ENCODE measurements at regions not wholly inside any gene's neighbourhood (a gene's known extent, or its start where the extent isn't known, plus 50 kb on each side); places are given as distances from the start of the nearest gene placed in this dataset.

DNA sequence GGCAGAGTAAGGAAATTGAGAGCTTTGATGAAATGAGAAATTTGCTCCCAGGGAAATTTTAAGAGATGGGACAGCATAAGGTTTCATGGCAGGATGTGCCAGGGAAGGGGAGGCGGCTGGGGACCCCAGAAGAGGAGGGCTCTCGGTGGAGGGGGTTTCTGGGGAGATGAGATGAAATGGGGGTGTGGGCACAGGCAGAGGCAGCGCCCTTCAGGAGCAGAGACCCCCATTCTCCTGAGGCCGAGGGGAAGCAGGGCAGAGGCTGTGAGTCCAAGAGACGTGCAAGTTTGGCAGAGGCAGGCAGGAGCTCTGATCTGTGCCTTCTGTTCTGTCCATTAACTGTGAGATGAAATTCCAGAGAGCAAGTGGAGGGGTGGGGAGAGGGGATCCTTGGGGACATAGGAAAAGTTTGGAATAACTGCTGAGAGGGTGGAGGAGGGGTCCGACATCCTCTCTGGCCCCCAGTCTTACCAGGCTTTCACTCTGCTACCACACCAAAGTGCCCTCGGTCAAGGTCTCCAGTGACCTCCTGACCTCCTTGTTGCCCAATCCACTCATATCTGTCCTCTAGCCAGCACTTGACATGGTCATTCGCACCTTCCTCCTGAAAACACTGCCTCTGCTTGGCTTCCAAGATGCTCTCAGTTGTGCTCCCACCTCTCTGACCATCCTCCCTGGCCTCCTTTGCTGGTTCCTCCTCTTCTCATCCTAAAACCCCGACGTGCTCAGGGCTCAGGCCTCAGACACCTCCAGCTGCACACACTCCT lies 108.1 kb upstream of the MVB12B start:
- no peak for DNase-seq

DNA sequence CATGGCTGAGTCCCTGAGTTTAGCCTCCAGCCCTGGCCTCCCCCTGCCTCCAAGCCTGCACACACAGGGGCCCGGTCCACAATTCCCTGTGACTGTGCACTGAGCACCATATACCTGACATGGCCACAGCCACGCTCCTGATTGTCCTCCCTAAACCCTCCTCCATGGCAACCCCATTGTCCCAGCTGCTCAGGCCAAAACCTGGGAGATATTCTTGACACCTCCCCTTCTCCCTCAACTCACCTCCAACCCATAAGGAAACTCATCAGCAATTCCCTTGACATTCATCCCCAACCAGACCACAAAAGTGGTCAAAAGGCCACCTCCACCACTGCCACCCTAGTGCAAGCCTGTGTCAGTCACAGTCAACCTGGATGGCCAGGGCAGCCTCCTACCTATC lies 107.5 kb upstream of the MVB12B start:
- no peak for DNase-seq

DNA sequence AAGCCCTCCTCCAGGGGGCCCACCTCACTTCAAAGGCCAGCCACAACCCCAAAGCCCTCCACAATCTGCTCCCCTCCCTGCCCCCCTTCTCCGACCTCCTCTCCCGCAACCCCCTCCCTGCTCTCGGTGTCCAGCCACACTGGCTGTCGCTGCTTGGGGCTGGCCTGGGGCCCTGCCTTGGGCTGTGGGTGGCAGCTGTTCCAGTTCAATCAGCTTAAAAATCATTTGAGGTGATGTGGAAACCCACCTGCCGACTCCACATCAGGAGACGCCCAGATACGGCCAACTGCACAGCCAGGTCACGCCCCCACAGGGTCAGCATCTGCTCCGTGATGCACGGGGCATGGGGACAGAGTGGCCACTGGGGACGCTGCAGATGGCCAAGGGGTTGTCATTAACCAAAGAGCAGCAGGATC lies 107.0 kb upstream of the MVB12B start:
- DNase-seq, result no peak

GRCh38 chr9:126221480-126221879 lies 105.1 kb upstream of the MVB12B start:
- no peak for DNase-seq

DNA sequence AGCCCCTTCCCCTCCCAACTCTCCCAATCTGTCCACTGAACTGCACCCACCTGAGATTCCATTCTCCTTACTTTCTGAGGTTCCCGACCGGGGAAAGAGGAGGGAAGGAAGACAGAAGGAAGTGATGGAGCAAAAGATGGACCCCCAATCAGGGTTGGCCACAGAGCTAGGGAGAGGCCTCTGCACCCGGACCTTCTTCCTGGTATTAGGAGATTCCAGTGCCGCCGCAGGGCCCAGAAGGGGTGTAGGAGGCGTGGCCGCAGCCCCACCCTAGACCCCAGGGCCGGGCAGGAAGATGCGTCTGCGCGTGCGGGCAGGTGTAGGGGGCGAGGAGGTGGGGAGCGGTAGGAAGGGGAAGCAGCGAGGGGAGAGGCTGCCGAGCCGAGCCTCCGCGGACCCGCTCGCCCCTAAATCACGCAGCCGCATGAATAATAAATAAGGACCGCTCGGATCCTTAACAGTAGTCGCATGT lies 104.2 kb upstream of the MVB12B start:
- DNase-seq, result no peak

DNA sequence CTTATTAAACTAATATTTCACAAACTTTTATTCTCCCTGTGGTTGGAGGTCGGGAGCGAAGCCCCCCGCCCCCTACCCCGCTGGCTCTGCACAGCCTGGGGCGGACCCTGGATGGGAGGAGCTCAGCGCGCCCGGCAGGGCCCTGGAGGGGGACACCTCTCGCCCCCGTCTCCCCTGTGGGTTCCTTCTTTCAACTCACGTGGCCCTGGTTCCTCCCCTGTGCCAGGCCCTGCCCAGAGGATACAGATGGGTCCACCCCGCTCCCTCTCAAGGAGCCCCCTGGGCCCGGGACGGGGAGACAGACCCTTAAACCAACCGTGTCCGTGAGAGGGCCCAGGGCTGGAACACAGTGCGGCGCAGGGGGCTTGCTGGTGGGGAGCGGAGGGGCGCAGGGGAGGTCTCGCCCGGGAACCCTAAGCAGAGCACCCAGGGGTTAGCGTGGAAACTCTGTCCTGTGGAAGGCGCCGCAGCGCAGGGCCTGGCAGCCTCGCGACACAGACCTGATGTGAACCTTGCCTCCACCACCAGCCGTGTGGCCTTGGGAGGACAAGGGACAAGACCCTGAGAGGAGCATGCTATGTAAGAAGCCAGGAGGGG lies 103.7 kb upstream of the MVB12B start:
- no peak for DNase-seq

GRCh38 chr9:126223798-126224531 lies 102.7 kb upstream of the MVB12B start:
- DNase-seq, result no peak

GRCh38 chr9:126225611-126226609 lies 100.7 kb upstream of the MVB12B start:
- no peak for DNase-seq

DNA sequence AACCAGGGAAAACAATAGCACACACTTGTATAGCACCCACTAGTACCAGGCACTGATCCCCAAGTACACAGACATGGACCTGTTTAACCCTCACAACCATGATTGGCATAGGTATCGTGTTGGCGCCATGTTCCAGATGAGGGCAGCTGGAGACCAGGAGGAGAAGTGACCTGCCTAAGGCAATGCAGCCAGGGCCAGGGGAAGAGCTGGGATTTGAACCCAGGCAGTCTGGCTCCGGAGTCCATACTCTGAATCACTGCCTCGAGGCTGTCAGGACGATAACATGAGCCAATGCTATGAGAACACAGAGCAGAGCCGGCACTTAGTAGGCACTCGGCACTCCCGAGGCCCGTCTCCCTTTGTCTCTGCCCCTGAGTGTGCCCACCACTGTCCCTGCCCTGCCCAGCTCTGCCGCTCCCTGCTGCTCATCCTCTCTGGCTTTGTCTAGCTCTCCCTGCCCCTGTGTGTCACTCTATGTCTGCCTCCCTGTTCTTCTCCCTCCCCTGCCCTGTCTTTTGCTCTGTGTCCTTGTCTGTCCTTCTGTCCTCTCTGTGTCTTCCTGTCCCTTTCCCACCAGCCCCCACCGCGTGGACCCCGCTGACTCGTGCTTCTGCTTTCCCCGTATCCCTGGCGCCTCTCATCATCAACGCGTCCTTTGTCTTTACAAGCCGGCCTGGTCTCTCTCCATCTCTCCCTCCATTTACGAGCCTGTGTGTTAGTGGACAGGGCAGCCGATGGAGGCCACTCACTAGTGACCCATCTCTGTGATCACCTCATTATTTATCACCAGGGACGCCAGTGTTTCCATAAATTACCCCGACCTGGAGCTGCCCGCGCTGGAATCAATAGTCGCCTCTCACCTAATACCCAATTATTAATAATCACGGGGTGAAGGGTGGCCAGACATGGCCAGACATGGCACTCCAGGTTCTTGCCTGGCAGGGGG lies 99.4 kb upstream of the MVB12B start:
- peak in 3 of 56 donors; percentile 3 to 19 (median 9) for DNase-seq

DNA sequence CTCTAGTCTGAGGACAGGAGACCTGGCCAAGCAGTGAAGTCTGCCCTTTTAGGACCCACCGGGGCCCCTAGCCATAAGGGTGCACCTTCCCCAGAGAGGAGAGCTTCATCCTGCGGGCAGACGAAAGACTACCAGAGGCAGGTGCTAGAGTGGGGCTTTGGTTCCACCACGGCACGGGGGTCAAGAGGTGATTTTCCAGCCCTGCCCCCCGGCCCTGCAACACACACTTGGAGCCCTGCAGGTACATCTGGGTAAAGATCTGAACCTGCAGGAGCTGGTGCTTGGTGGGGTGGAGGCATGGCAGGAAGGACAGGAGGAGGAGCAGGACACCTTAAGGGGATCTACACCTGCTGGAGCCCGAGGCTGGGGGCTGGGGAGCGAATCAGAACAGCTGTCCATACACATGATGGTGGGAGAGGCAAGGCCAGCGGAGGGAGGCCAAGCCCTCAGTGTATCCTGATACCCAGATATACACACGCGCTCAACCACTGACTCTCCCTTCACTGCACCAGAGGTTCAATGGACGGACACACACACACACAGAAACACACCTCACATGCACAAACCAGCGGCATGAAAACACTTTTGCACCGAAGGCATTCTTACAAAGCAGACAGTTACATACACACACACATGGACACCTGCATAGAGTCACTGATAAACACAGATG lies 98.4 kb upstream of the MVB12B start:
- no peak for DNase-seq

DNA sequence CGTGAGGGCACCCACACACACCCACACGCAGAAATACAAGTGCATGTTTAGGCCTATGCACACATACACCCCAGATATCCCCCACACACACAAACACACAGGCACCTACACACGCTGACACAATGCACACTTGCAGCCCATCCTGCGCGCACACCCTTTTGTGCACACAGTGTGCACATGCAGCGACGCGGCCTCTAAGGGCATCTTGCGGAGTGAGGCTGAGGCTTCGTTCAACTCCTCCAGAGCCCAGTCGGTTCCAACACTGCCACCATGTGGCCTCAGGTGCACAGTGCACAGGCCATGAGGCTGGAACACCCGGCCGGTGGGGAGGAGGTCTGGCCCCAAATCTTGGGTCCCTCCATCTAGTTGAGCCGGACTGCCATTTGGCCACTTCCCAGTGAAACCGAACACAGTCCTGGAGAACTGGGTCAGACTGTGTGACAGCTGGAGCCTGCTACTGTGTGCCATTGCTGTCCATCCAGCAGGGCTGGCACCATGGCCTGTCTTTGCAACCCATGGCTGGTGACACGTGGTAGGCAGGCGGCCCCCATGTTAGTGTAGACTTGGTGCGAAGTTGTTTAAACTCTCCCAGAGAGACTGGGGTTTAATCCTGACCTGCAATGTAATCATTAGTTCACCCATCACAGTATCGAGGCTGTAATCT lies 97.7 kb upstream of the MVB12B start:
- DNase-seq, result peak in 54 of 56 donors; percentile 9 to 82 (median 50)

GRCh38 chr9:126229501-126229900 lies 97.1 kb upstream of the MVB12B start:
- DNase-seq, result no peak

GRCh38 chr9:126230692-126231091 lies 95.9 kb upstream of the MVB12B start:
- no peak for DNase-seq

DNA sequence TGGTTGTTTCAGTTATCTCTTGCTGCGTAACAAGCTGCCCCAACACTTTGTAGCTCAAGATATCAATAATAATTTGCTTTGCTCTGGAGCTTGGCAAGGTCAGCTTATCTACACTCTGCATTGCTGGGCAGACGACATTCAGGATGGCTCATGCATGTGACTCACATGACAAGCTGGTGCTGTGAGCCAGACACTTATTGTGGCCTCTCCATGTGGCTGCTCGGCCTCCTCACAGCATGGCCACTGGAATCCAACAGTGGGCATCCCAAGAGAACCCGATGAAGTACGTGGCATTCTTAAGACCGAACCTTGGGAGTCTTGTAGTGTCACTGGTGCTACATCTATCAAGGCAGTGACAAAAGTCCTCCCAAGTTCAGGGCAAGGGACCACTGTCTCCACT lies 94.2 kb upstream of the MVB12B start:
- DNase-seq, result no peak

GRCh38 chr9:126233175-126233574 lies 93.5 kb upstream of the MVB12B start:
- DNase-seq, result no peak

GRCh38 chr9:126233913-126234525 lies 92.6 kb upstream of the MVB12B start:
- no peak for DNase-seq

- DNase-seq, result no peak
Measured at GRCh38 chr9:126234681-126235335, 91.8 kb upstream of the MVB12B start.
